IMR-90 (cell line): ENCODE measurements at regions not wholly inside any gene's neighbourhood (a gene's known extent, or its start where the extent isn't known, plus 50 kb on each side); places are given as distances from the start of the nearest gene placed in this dataset.

Experiments
- ATAC-seq: fragments of 200-7000 bp; cut with Tn5 transposase; 2 replicates; pipeline ENCODE4 v1.9.1; 2020; ENCODE audit warnings: low read depth, mild to moderate bottlenecking, moderate library complexity
- BruUV-seq: library from RNA; stranded (reverse); fragments of 400-500 nt; replicated peaks from 2 replicates; lab custom pipeline; 2021; lab: Mats Ljungman, UMichigan
- CTCF ChIA-PET: fragments of 300-600 bp; formaldehyde crosslinking; extraction: SDS; loops from one replicate; lab custom pipeline; 2021; ENCODE audit warnings: antibody characterized with exemption; lab: Yijun Ruan, JAX
- POLR2A ChIA-PET: fragments of 300-600 bp; sonication (Branson Sonifier 250); formaldehyde crosslinking; loops from one replicate; lab custom pipeline; 2022; ENCODE audit warnings: antibody characterized with exemption; ENCODE audit not compliant: unreplicated experiment; lab: Charles Lee
- DNase-seq: peaks from one replicate; pipeline ENCODE4 v3.0.0; 2013
- H2AFZ ChIP-seq: replicated peaks from 2 replicates; pipeline ENCODE3; 2013; ENCODE audit warnings: low read length, mild to moderate bottlenecking; ENCODE audit not compliant: poor library complexity
- H2AK5ac ChIP-seq: 2 replicates; pipeline ENCODE4 v1.6.1; 2013; ENCODE audit warnings: low read depth, low read length, inconsistent platforms
- H2AK9ac ChIP-seq: replicated peaks from 2 replicates; pipeline ENCODE3; 2013; ENCODE audit warnings: mild to moderate bottlenecking, low read depth, low read length, moderate library complexity; ENCODE audit not compliant: poor library complexity
- H2BK120ac ChIP-seq: 2 replicates; pipeline ENCODE4 v1.6.1; 2013; ENCODE audit warnings: low read depth, low read length, inconsistent platforms
- H2BK15ac ChIP-seq: 3 replicates; pipeline ENCODE4 v1.6.1; 2013; ENCODE audit warnings: low read depth, low read length, inconsistent platforms
- H2BK20ac ChIP-seq: 2 replicates; pipeline ENCODE4 v1.6.1; 2013; ENCODE audit warnings: low read depth, mild to moderate bottlenecking, inconsistent platforms, low read length, moderate library complexity
- H2BK5ac ChIP-seq: 2 replicates; pipeline ENCODE4 v1.6.1; 2013; ENCODE audit warnings: mild to moderate bottlenecking, low read depth, low read length, inconsistent platforms; ENCODE audit not compliant: poor library complexity, severe bottlenecking
- H3K14ac ChIP-seq: replicated peaks from 2 replicates; pipeline ENCODE4 v1.6.1; 2013; ENCODE audit warnings: low read depth, low read length, inconsistent platforms
- H3K18ac ChIP-seq: 2 replicates; pipeline ENCODE4 v1.6.1; 2013; ENCODE audit warnings: low read depth, low read length, control low read depth
- H3K23ac ChIP-seq: 2 replicates; pipeline ENCODE4 v1.6.1; 2013; ENCODE audit warnings: low read depth, low read length, inconsistent platforms
- H3K27ac ChIP-seq: 2 replicates; pipeline ENCODE4 v1.5.1; 2013; ENCODE audit warnings: mild to moderate bottlenecking, control low read depth, low read length; ENCODE audit not compliant: insufficient read depth
- H3K27me3 ChIP-seq: 2 replicates; pipeline ENCODE4 v1.6.1; 2013; ENCODE audit warnings: low read length; ENCODE audit not compliant: control insufficient read depth, insufficient read depth
- H3K36me3 ChIP-seq: 2 replicates; pipeline ENCODE4 v1.6.1; 2013; ENCODE audit warnings: low read length, mixed read lengths; ENCODE audit not compliant: control insufficient read depth, insufficient read depth
- H3K4ac ChIP-seq: 2 replicates; pipeline ENCODE4 v1.6.1; 2013; ENCODE audit warnings: low read depth, low read length, inconsistent platforms
- H3K4me1 ChIP-seq: 2 replicates; pipeline ENCODE4 v1.6.1; 2013; ENCODE audit warnings: low read length, mixed read lengths; ENCODE audit not compliant: control insufficient read depth, insufficient read depth
- H3K4me2 ChIP-seq: 2 replicates; pipeline ENCODE4 v1.6.1; 2013; ENCODE audit warnings: low read depth, mild to moderate bottlenecking, control low read depth, low read length, moderate library complexity
- H3K4me3 ChIP-seq: 2 replicates; pipeline ENCODE4 v1.5.1; 2013; ENCODE audit warnings: low read depth, mild to moderate bottlenecking, control low read depth, low read length, moderate library complexity; ENCODE audit not compliant: insufficient read depth
- H3K56ac ChIP-seq: 2 replicates; pipeline ENCODE4 v1.6.1; 2013; ENCODE audit warnings: low read length, inconsistent platforms; ENCODE audit not compliant: insufficient read depth; ENCODE audit errors: extremely low read depth
- H3K79me1 ChIP-seq, 2 experiments: 2 replicates each; pipeline ENCODE4 v1.6.1; 2013; ENCODE audit warnings: low read length in 2 of 2, inconsistent platforms in 1 of 2, low read depth in 1 of 2
- H3K9ac ChIP-seq: 2 replicates; pipeline ENCODE4 v1.6.1; 2013; ENCODE audit warnings: low read depth, low read length, control low read depth
- H3K9me1 ChIP-seq: 2 replicates; pipeline ENCODE4 v1.6.1; 2013; ENCODE audit warnings: low read length, inconsistent platforms; ENCODE audit not compliant: insufficient read depth
- H3K9me3 ChIP-seq: 2 replicates; pipeline ENCODE4 v1.6.1; 2013; ENCODE audit warnings: low read length; ENCODE audit not compliant: control insufficient read depth, insufficient read depth
- H4K20me1 ChIP-seq: 2 replicates; pipeline ENCODE4 v1.6.1; 2013; ENCODE audit warnings: low read length, inconsistent platforms; ENCODE audit not compliant: insufficient read depth
- H4K5ac ChIP-seq: 2 replicates; pipeline ENCODE4 v1.6.1; 2013; ENCODE audit warnings: mild to moderate bottlenecking, low read depth, low read length, control low read depth
- H4K8ac ChIP-seq, 2 experiments: 2 replicates each; pipeline ENCODE4 v1.6.1; 2013; ENCODE audit warnings: low read depth in 2 of 2, low read length in 2 of 2, control low read depth in 1 of 2, inconsistent platforms in 1 of 2
- H4K91ac ChIP-seq: 2 replicates; pipeline ENCODE4 v1.6.1; 2013; ENCODE audit warnings: low read depth, low read length, inconsistent platforms; ENCODE audit not compliant: insufficient read depth
- BHLHE40 ChIP-seq: fragments of 150-350 bp; IDR thresholded peaks from 2 replicates; pipeline ENCODE4 v1.6.1; 2016; ENCODE audit warnings: mild to moderate bottlenecking, low read depth, low read length
- CEBPB ChIP-seq: IDR thresholded peaks from 2 replicates; pipeline ENCODE4 v1.6.1; 2012; ENCODE audit warnings: low read depth, low read length, improper control_type of control experiment
- MAZ ChIP-seq: IDR thresholded peaks from 2 replicates; pipeline ENCODE4 v1.6.1; 2012; ENCODE audit warnings: low read depth, mild to moderate bottlenecking, low read length, improper control_type of control experiment, moderate library complexity, borderline replicate concordance
- NFE2L2 ChIP-seq: fragments of 150-350 bp; IDR thresholded peaks from 2 replicates; pipeline ENCODE4 v1.6.1; 2016; ENCODE audit warnings: low read depth, mild to moderate bottlenecking, low read length
- RAD21 ChIP-seq: IDR thresholded peaks from 2 replicates; pipeline ENCODE4 v1.6.1; 2012; ENCODE audit warnings: low read length, improper control_type of control experiment
- WGBS, 2 experiments: methylation state at CpG; one replicate each; pipeline versions ENCODE4 v1.1.5 to v1.1.7; 2013; ENCODE audit warnings: missing lambda C conversion rate in 2 of 2; ENCODE audit not compliant: insufficient read length in 1 of 2; ENCODE audit errors: extremely low coverage in 2 of 2; 5-methylcytosine and 5-hydroxymethylcytosine counted together
- dilution Hi-C: fragments of 300-500 bp; cut with HindIII; formaldehyde crosslinking; loops from one replicate; pipeline ENCODE4 v1.14.3; 2018; ENCODE audit warnings: low sequenced_read_pairs; ENCODE audit not compliant: unreplicated experiment
- in situ Hi-C: fragments of 300-500 bp; cut with MboI; formaldehyde crosslinking; loops from 3 replicates; pipeline ENCODE4 v1.14.3; 2019; ENCODE audit warnings: low sequenced_read_pairs, inconsistent platforms, mixed read lengths
- intact Hi-C: fragments of 100-400 bp; cut with micrococcal nuclease; formaldehyde crosslinking; loops from 2 replicates; pipeline ENCODE4 v1.10.0; 2022

DNA sequence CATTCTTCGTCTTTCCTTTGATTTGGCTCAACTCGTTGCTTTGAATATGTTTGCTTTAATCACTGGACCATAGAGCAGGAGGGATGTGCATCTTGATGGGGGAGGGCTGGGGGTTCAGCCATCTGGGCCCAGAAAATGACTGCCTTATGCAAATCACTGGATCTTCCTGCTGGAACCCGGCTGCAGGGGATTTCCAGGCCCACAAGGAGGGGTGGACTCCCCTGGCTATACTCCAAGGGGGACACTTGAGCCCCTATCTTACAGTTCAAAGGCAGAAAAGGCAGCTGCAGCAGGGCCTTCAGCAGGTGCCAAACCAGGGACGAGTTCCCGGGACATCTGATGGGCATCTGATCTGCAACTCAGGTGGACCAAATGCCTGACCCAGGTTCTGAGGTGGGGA, 122.5 kb downstream of the DICER1 start:
- Histone ChIP-seq H2AK5ac (no peak overlapping the region), H3K27me3 (no peaks in the 10 kb centered on the region; the same call in 1 of the 2 replicates), H3K9ac (no peak overlapping the region), H2BK120ac (no peak overlapping the region), H2AK9ac (no peak overlapping the region), H4K20me1 (no peaks in the 10 kb centered on the region), H3K9me1 (no peaks in the 10 kb centered on the region), H3K79me1 (no peaks in the 10 kb centered on the region), H3K27ac (no peak overlapping the region), H2BK15ac (no peak overlapping the region), H3K18ac (no peak overlapping the region), H2AFZ (no peak overlapping the region), H4K5ac (no peak overlapping the region), H3K4ac (no peak overlapping the region), H4K91ac (no peak overlapping the region), H2BK5ac (no peak overlapping the region), H3K36me3 (no peaks in the 10 kb centered on the region), H3K9me3 (no peaks in the 10 kb centered on the region), H3K14ac (no peak overlapping the region), H3K23ac (no peak overlapping the region), H3K56ac (no peak overlapping the region), H4K8ac (no peak overlapping the region), H3K4me2 (no peak overlapping the region), H2BK20ac (no peak overlapping the region), H3K4me1 (no peaks in the 10 kb centered on the region), H3K4me3 (no peak overlapping the region)
- ATAC-seq (no peak), DNase-seq (no peak)
- intact Hi-C loops (no loop called here), dilution Hi-C loops (no loop called here), in situ Hi-C loops (no loop called here)
- 0% methylated on average over 1 of the region's 5 CpGs; no CpG with 5 or more reads in 1 of the 2 experiments for WGBS, 2 experiments
- ChIA-PET POLR2A (no interaction called here), CTCF (no interaction called here)
- TF ChIP-seq RAD21, result no peak
- no peak for TF ChIP-seq MAZ
- no peak for TF ChIP-seq BHLHE40
- no peak for TF ChIP-seq CEBPB
- no peak for TF ChIP-seq NFE2L2
- BruUV-seq, result no TSS peak
